ENCODE measurements at regions not wholly inside any gene's neighbourhood (a gene's known extent, or its start where the extent isn't known, plus 50 kb on each side); places are given as distances from the start of the nearest gene placed in this dataset.

GRCh38 chr11:104727095-104727494 lies 171.2 kb downstream of the CASP12 start:
- no peak for TF ChIP-seq CTCF (IDR thresholded peaks at IDR 0.05)
- TF ChIP-seq POLR2A (IDR thresholded peaks at IDR 0.05) = no peak
